ENCODE measurements at regions not wholly inside any gene's neighbourhood (a gene's known extent, or its start where the extent isn't known, plus 50 kb on each side); places are given as distances from the start of the nearest gene placed in this dataset.
A peak's percentile ranks its signal among the peaks of the same experiment; 100 is the strongest.
"Not testable (repeated sequence)": the region's sequence is repeated elsewhere in the genome, so short reads cannot be mapped to it uniquely, and the experiment has no call there.

DNA sequence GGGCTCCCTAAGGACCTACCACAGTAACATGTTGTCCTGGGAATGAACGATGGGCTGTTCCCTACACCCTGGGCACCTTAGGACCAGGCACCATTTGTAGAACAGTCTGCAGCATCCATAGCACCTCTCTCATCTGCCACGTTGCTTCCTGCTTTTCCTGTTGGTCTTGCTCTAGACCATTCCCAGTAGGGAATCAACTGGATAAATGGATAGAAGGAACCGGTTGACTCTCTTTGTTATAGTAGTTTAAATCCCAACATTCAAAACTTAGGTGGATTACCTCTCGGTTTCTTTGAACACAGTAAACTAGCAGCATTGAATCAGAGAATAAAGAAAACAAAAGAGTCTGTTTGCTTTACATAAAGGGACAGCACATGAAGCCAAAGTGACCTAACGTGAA lies 159.1 kb downstream of the HS3ST3B1 start:
- DNase-seq = no peak

DNA sequence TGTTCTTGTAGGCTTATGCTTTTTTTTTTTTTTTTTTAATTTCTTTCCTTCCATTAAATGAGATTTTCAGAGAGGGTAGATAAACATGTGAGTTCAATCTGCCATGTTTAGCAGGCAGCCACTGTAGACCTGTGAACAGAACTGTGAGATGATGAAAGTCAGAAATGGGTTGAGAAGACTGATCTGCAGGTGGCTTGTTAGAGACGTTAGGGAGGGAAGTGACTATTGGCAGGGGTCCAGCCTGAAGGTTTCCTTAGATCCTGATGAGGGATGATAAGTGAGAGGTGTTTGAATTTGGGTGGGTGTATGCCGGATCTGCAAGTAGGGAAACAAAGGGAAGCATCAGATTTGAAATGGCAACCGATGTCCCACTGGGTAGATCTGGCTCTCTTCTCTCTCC lies 157.8 kb downstream of the HS3ST3B1 start:
- DNase-seq = peak; percentile 11

- DNase-seq = no peak
Measured at GRCh38 chr17:14454746-14455145, 153.9 kb downstream of the HS3ST3B1 start.

DNA sequence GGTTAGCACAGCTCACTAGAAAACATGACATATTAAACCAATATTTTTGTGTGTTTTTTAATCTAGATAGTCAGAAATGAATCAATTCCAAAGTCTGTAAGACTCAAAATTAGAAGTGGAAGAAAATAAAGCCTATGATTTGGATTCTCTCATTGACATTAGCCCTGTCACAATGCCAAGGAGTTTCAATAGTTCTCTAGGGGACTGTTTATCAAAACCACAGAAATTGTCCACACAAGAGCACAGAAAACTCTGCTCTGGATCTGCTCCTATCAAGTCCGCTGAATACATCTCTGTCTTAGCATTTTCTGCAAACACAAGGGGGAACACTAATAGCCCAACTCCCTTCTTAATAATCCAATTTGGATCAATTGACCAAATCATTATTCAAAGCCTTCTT lies 152.0 kb downstream of the HS3ST3B1 start:
- no peak for DNase-seq

DNA sequence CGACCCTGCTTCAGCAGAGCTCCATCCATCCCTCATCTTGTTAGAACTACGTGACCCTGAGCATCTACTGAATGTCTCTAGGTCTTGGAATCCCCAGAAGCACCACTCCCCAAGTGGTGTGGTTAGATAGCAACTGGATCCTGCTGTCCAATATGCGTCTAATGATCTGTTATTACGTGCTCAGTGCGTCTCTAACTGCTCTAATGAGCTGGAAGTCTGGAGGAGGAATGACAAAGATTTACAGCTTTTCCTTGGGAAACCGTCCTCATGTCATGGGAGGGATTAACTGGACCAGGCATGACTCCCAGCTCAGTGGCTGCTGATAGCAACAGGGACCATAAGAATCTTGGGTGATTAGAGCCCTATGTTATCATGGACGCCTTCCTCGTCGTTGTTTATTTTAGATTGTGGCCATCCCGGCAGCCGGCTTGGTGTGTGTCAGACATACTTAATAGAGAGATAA lies 150.9 kb downstream of the HS3ST3B1 start:
- no peak for DNase-seq

- DNase-seq = no peak
Measured at GRCh38 chr17:14448818-14449217, 147.9 kb downstream of the HS3ST3B1 start.

DNA sequence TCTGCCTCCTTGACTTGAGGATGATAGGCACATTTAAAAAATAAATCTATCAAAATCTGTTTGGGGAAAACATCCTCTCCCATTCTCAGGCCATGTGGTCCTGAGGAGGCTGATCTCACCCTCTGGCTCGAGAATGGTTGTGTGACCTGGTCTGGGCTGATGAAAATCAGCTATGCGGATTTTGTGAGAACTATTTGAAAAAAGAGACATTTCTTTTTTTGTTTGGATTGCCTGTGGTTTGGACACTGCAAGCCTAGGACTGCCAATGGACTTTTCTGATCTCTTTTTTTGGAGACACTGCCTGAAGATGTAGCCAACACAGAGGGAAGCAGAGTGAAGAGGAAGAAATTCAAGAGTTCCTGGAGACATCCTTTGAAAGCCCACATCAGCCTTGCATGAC lies 145.9 kb downstream of the HS3ST3B1 start:
- no peak for DNase-seq

DNA sequence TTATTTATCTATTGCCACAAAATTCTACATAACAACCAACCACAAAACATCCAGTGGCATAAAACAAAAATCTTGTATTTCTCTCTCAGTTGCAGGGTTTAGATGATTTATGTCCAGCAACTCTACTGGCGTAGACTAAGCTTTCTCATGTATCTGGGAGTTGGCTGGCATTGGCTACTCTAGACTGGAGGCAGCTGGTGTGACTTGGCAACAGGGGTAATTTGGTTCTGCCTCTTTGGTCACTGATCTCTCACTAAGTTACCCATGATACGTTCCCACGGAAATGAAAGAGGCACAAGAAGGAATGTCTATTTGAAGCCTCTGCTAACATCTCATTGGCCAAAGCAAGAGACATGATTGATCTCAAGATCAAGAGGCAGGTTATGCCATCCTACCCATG lies 144.0 kb downstream of the HS3ST3B1 start:
- no peak for DNase-seq

- DNase-seq = no peak
Measured at GRCh38 chr17:14442798-14443528, 142.1 kb downstream of the HS3ST3B1 start.

DNA sequence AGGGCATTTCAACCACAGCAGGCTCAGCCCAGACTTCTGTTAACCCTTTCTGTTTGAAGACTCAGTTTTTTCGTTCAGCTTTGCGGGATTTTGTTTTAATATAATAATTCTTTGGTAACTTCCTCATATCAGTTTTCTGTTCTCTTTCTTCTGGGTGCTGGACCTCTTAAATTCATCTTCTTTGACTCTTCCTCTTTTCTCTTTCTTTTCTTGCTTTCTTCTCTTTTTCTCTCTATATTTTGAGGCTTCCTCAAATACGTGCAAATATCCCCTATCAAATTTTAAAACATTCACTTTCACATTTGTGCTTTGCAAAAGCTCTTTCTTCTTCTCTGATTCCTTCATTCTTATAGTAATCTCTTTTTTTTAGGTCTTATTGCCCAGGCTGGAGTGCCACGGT lies 136.3 kb downstream of the HS3ST3B1 start:
- DNase-seq = no peak

DNA sequence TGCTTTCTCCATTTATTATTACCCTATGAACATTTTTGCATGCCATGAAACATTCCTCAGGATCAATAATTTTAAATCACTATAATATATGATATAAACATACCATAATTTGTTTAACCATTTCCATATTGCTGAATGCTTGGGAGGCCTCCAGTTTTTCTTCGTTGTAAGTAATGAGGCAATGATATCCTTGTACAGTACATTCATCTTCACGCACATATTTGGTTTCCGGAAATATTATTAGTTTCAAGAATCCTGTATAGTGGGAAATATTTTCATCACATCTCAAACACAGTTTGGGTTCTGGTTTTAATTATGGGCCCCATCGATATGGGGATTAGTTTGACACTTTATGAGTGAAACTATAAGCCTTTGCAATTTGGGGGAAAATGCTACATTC lies 135.4 kb downstream of the HS3ST3B1 start:
- no peak for DNase-seq

GRCh38 chr17:14434506-14434905 lies 133.6 kb downstream of the HS3ST3B1 start:
- DNase-seq = no peak

GRCh38 chr17:14432079-14432478 lies 131.2 kb downstream of the HS3ST3B1 start:
- DNase-seq = no peak

GRCh38 chr17:14429084-14429483 lies 128.2 kb downstream of the HS3ST3B1 start:
- no peak for DNase-seq

GRCh38 chr17:14428648-14429029 lies 127.8 kb downstream of the HS3ST3B1 start:
- DNase-seq = no peak

- no peak for DNase-seq
Measured at GRCh38 chr17:14427900-14428647, 127.2 kb downstream of the HS3ST3B1 start.

DNA sequence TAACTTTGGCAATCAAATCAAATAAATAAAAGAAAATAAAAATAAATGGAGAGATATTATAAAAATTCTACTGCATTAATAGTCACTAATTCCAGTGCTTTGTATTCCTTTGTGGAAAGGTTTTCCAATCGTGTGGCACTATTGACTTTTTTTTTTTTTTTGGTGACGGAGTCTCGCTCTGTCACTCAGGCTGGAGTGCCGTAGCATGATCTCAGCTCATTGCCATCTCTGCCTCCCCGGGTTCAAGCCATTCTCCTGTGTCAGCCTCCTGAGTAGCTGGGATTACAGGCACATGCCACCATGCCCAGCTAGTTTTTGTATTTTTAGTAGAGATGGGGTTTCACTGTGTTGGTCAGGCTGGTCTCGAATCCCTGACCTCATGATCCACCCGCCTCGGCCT lies 122.3 kb downstream of the HS3ST3B1 start:
- not testable (repeated sequence) for DNase-seq

GRCh38 chr17:14417336-14417735 lies 116.5 kb downstream of the HS3ST3B1 start:
- DNase-seq = no peak

GRCh38 chr17:14409292-14409691 lies 108.4 kb downstream of the HS3ST3B1 start:
- no peak for DNase-seq

- peak; percentile 44 for DNase-seq
Measured at GRCh38 chr17:14407541-14407940, 106.7 kb downstream of the HS3ST3B1 start.

DNA sequence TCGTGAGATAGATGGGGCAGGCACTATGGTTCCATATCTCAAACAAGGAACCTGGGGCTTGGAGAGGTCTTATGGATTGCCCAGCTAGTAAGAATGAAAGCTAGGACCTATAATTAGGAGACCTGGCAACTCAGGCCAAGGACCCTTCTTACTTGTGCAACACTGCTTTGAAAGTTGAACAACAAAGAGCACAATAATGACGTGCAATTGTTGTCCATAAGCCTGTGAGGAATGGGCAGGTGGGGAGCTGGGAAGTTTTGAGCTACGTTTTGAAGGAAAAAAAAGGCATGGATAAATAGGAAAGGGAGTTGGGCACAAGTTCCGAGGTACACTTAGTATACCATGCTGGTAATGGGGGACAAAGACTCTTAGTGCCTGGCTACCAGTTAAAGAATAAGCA lies 104.3 kb downstream of the HS3ST3B1 start:
- no peak for DNase-seq

All from NCI-H1105 treated with DMSO at 0.1 percent for 48 hours (cell line).